ENCODE measurements at regions not wholly inside any gene's neighbourhood (a gene's known extent, or its start where the extent isn't known, plus 50 kb on each side); places are given as distances from the start of the nearest gene placed in this dataset.

GRCh38 chr4:114417214-114417613, 181.4 kb upstream of the UGT8 start:
- H3K27me3 ChIP-seq, result no peaks in the 10 kb centered on the region
- DNase-seq, result no peak

GRCh38 chr4:114420069-114420468, 178.5 kb upstream of the UGT8 start:
- intact Hi-C loops (cut with DNase I), result no loop called here

More at GRCh38 chr4:114417214-114417613, 181.4 kb upstream of the UGT8 start:
- Histone ChIP-seq H3K27ac (no peak overlapping the region), H3K36me3 (no peaks in the 10 kb centered on the region), H3K4me3 (no peak overlapping the region), H3K4me1 (no peaks in the 10 kb centered on the region), H3K9me3 (no peaks in the 10 kb centered on the region)
- WGBS, 2 donors, result 33 to 42% methylated on average over 1 of the region's 1 CpG
- intact Hi-C loops (cut with DNase I), result no loop called here
- TF ChIP-seq POLR2A (IDR thresholded peaks at IDR 0.05), result no peak
- no peak for TF ChIP-seq CTCF (IDR thresholded peaks at IDR 0.05)

GRCh38 chr4:114423582-114423981, 175.0 kb upstream of the UGT8 start:
- H3K9me3 ChIP-seq, result no peaks in the 10 kb centered on the region
- H3K36me3 ChIP-seq, result no peaks in the 10 kb centered on the region
- no peak overlapping the region for H3K4me3 ChIP-seq
- no peaks in the 10 kb centered on the region for H3K27me3 ChIP-seq
- intact Hi-C loops (cut with DNase I), result no loop called here
- no peak for DNase-seq
- TF ChIP-seq POLR2A (IDR thresholded peaks at IDR 0.05) (no peak), CTCF (IDR thresholded peaks at IDR 0.05) (no peak)
- no peak overlapping the region for H3K27ac ChIP-seq
- H3K4me1 ChIP-seq, result no peaks in the 10 kb centered on the region
- WGBS, 2 donors, result 63 to 66% methylated on average over 3 of the region's 3 CpGs

More at GRCh38 chr4:114420069-114420468, 178.5 kb upstream of the UGT8 start:
- Histone ChIP-seq H3K9me3 (no peaks in the 10 kb centered on the region), H3K36me3 (no peaks in the 10 kb centered on the region), H3K4me1 (no peaks in the 10 kb centered on the region), H3K27ac (no peak overlapping the region), H3K4me3 (no peak overlapping the region), H3K27me3 (no peaks in the 10 kb centered on the region)
- DNase-seq, result no peak
- WGBS, 2 donors, result 76 to 82% methylated on average over 4 of the region's 4 CpGs
- TF ChIP-seq CTCF (IDR thresholded peaks at IDR 0.05) (no peak), POLR2A (IDR thresholded peaks at IDR 0.05) (no peak)

- intact Hi-C loops (cut with DNase I), result no loop called here
- WGBS, 2 donors, result 88% methylated on average over 1 of the region's 1 CpG; no CpG with 5 or more reads in 1 of the 2 donors
- H3K27ac ChIP-seq, result no peak overlapping the region
- no peak overlapping the region for H3K4me3 ChIP-seq
- H3K4me1 ChIP-seq, result no peaks in the 10 kb centered on the region
- no peak for TF ChIP-seq POLR2A (IDR thresholded peaks at IDR 0.05)
- no peak for TF ChIP-seq CTCF (IDR thresholded peaks at IDR 0.05)
- no peaks in the 10 kb centered on the region for H3K36me3 ChIP-seq
- DNase-seq, result no peak
- H3K9me3 ChIP-seq, result no peaks in the 10 kb centered on the region
- no peaks in the 10 kb centered on the region for H3K27me3 ChIP-seq
Measured at GRCh38 chr4:114435116-114435515, 163.5 kb upstream of the UGT8 start.

- Histone ChIP-seq H3K27ac (no peak overlapping the region), H3K36me3 (no peaks in the 10 kb centered on the region), H3K4me3 (no peak overlapping the region), H3K9me3 (no peaks in the 10 kb centered on the region), H3K27me3 (no peaks in the 10 kb centered on the region), H3K4me1 (no peaks in the 10 kb centered on the region)
- TF ChIP-seq CTCF (IDR thresholded peaks at IDR 0.05) (no peak), POLR2A (IDR thresholded peaks at IDR 0.05) (no peak)
- WGBS, 2 donors, result 57 to 65% methylated on average over 3 of the region's 3 CpGs
- intact Hi-C loops (cut with DNase I), result no loop called here
- DNase-seq, result no peak
Measured at GRCh38 chr4:114442856-114443255, 155.8 kb upstream of the UGT8 start.

Measured in esophagus squamous epithelium (tissue), 5 donors.